ENCODE measurements at regions not wholly inside any gene's neighbourhood (a gene's known extent, or its start where the extent isn't known, plus 50 kb on each side); places are given as distances from the start of the nearest gene placed in this dataset.

GRCh38 chrX:138057883-138058282 lies 492.0 kb downstream of the ZIC3 start:
- ATAC-seq = no peak

GRCh38 chrX:138058931-138059330 lies 493.0 kb downstream of the ZIC3 start:
- 14 to 24% methylated on average over 5 of the region's 5 CpGs for WGBS, 2 donors
- intact Hi-C loops (cut with DNase I) = no loop called here

More at GRCh38 chrX:138057883-138058282, 492.0 kb downstream of the ZIC3 start:
- Histone ChIP-seq H3K27me3 (no peaks in the 10 kb centered on the region), H3K9me3 (no peaks in the 10 kb centered on the region), H3K4me3 (no peak overlapping the region), H3K36me3 (replicated peaks in 1 of 2; ENCODE audit: insufficient read depth in 1 of 2, low read depth in 2 of 2) (no peaks in the 10 kb centered on the region), H3K27ac (no peak overlapping the region), H3K4me1 (no peaks in the 10 kb centered on the region)
- DNase-seq = no peak
- TF ChIP-seq CTCF (IDR thresholded peaks at IDR 0.05) (no peak), POLR2A (IDR thresholded peaks at IDR 0.05) (no peak)
- intact Hi-C loops (cut with DNase I) = no loop called here
- 16 to 19% methylated on average over 3 of the region's 3 CpGs for whole genome bisulfite sequencing, 2 donors

GRCh38 chrX:138067415-138067814 lies 501.5 kb downstream of the ZIC3 start:
- Histone ChIP-seq H3K9me3 (no peaks in the 10 kb centered on the region), H3K4me3 (no peak overlapping the region), H3K27me3 (no peaks in the 10 kb centered on the region), H3K36me3 (replicated peaks in 1 of 2; ENCODE audit: insufficient read depth in 1 of 2, low read depth in 2 of 2) (no peaks in the 10 kb centered on the region), H3K4me1 (no peaks in the 10 kb centered on the region), H3K27ac (no peak overlapping the region)
- TF ChIP-seq CTCF (IDR thresholded peaks at IDR 0.05) (no peak), POLR2A (IDR thresholded peaks at IDR 0.05) (no peak)
- no peak for DNase-seq
- intact Hi-C loops (cut with DNase I) = no loop called here
- ATAC-seq = no peak

More at GRCh38 chrX:138058931-138059330, 493.0 kb downstream of the ZIC3 start:
- no peak overlapping the region for H3K27ac ChIP-seq
- ATAC-seq = no peak
- TF ChIP-seq POLR2A (IDR thresholded peaks at IDR 0.05) = no peak
- no peak for TF ChIP-seq CTCF (IDR thresholded peaks at IDR 0.05)
- H3K4me3 ChIP-seq = no peak overlapping the region
- no peak for DNase-seq
- H3K4me1 ChIP-seq = no peaks in the 10 kb centered on the region
- no peaks in the 10 kb centered on the region for H3K9me3 ChIP-seq
- H3K27me3 ChIP-seq = no peaks in the 10 kb centered on the region
- no peaks in the 10 kb centered on the region for H3K36me3 ChIP-seq (replicated peaks in 1 of 2; ENCODE audit: insufficient read depth in 1 of 2, low read depth in 2 of 2)

- no peaks in the 10 kb centered on the region for H3K9me3 ChIP-seq
- ATAC-seq (no peak), DNase-seq (no peak)
- TF ChIP-seq CTCF (IDR thresholded peaks at IDR 0.05) = no peak
- no peak for TF ChIP-seq POLR2A (IDR thresholded peaks at IDR 0.05)
- no peaks in the 10 kb centered on the region for H3K27me3 ChIP-seq
- no peak overlapping the region for H3K4me3 ChIP-seq
- intact Hi-C loops (cut with DNase I) = no loop called here
- H3K27ac ChIP-seq = no peak overlapping the region
- 62 to 78% methylated on average over 9 to 13 of the region's 15 CpGs for WGBS, 2 donors
- no peaks in the 10 kb centered on the region for H3K4me1 ChIP-seq
- H3K36me3 ChIP-seq (replicated peaks in 1 of 2; ENCODE audit: insufficient read depth in 1 of 2, low read depth in 2 of 2) = no peaks in the 10 kb centered on the region
These were observed 507.7 kb downstream of the ZIC3 start for GRCh38 chrX:138073626-138074025.

- Histone ChIP-seq H3K27me3 (no peaks in the 10 kb centered on the region), H3K4me3 (no peak overlapping the region), H3K9me3 (no peaks in the 10 kb centered on the region), H3K36me3 (replicated peaks in 1 of 2; ENCODE audit: insufficient read depth in 1 of 2, low read depth in 2 of 2) (no peaks in the 10 kb centered on the region), H3K27ac (no peak overlapping the region), H3K4me1 (no peaks in the 10 kb centered on the region)
- no peak for ATAC-seq
- DNase-seq = no peak
- 11 to 25% methylated on average over 1 to 2 of the region's 2 CpGs for WGBS, 2 donors
- no peak for TF ChIP-seq POLR2A (IDR thresholded peaks at IDR 0.05)
- no peak for TF ChIP-seq CTCF (IDR thresholded peaks at IDR 0.05)
- intact Hi-C loops (cut with DNase I) = no loop called here
These were observed 516.3 kb downstream of the ZIC3 start for GRCh38 chrX:138082251-138082650.
